NCI-H1092 treated with DMSO at 0.1 percent for 48 hours (cell line): ENCODE measurements at regions not wholly inside any gene's neighbourhood (a gene's known extent, or its start where the extent isn't known, plus 50 kb on each side); places are given as distances from the start of the nearest gene placed in this dataset.
A peak's percentile ranks its signal among the peaks of the same experiment; 100 is the strongest.
"Not testable (repeated sequence)": the region's sequence is repeated elsewhere in the genome, so short reads cannot be mapped to it uniquely, and the experiment has no call there.

ENCODE experiments used
- DNase-seq: peaks from one replicate; lab custom pipeline; 2025; lab: John Stamatoyannopoulos, UW

GRCh38 chr2:59181347-59181746, 940.2 kb upstream of the FANCL start:
- no peak for DNase-seq

- no peak for DNase-seq
Observed at GRCh38 chr2:59180621-59181020, 939.5 kb upstream of the FANCL start.

GRCh38 chr2:59180111-59180510, 939.0 kb upstream of the FANCL start:
- no peak for DNase-seq

- peak; percentile 50 for DNase-seq
Observed at GRCh38 chr2:59177748-59178147, 936.6 kb upstream of the FANCL start.

GRCh38 chr2:59176737-59177136, 935.6 kb upstream of the FANCL start:
- DNase-seq = no peak

- no peak for DNase-seq
Observed at GRCh38 chr2:59174536-59175243, 933.6 kb upstream of the FANCL start.

GRCh38 chr2:59173325-59173724, 932.2 kb upstream of the FANCL start:
- no peak for DNase-seq

- DNase-seq = no peak
Observed at GRCh38 chr2:59171019-59171418, 929.9 kb upstream of the FANCL start.

GRCh38 chr2:59168766-59169165, 927.6 kb upstream of the FANCL start:
- DNase-seq = no peak

GRCh38 chr2:59167514-59167913, 926.4 kb upstream of the FANCL start:
- peak; percentile 88 for DNase-seq

GRCh38 chr2:59157908-59158307, 916.8 kb upstream of the FANCL start:
- DNase-seq = not testable (repeated sequence)

- DNase-seq = no peak
Observed at GRCh38 chr2:59151805-59152204, 910.7 kb upstream of the FANCL start.

GRCh38 chr2:59150217-59150849, 909.2 kb upstream of the FANCL start:
- DNase-seq = no peak

- no peak for DNase-seq
Observed at GRCh38 chr2:59149271-59149670, 908.1 kb upstream of the FANCL start.

GRCh38 chr2:59112258-59112657, 871.1 kb upstream of the FANCL start:
- DNase-seq = no peak

- DNase-seq = no peak
Observed at GRCh38 chr2:59096973-59097372, 855.8 kb upstream of the FANCL start.

GRCh38 chr2:59093571-59093970, 852.4 kb upstream of the FANCL start:
- DNase-seq = no peak

- no peak for DNase-seq
Observed at GRCh38 chr2:59084326-59084725, 843.2 kb upstream of the FANCL start.

GRCh38 chr2:59083075-59083828, 842.1 kb upstream of the FANCL start:
- DNase-seq = no peak

GRCh38 chr2:59082657-59083056, 841.5 kb upstream of the FANCL start:
- DNase-seq = no peak

GRCh38 chr2:59080451-59081181, 839.5 kb upstream of the FANCL start:
- no peak for DNase-seq

GRCh38 chr2:59077981-59078531, 836.9 kb upstream of the FANCL start:
- DNase-seq = no peak
